ENCODE measurements at regions not wholly inside any gene's neighbourhood (a gene's known extent, or its start where the extent isn't known, plus 50 kb on each side); places are given as distances from the start of the nearest gene placed in this dataset.
"Not testable (repeated sequence)": the region's sequence is repeated elsewhere in the genome, so short reads cannot be mapped to it uniquely, and the experiment has no call there.

- ATAC-seq (replicated peaks) (no peak), DNase-seq (no peak)
- Mint-ChIP-seq H3K4me1 (no peaks in the 10 kb centered on the region), H3K27ac (no peak overlapping the region), H3K9me3 (peaks cover 6% of the 10 kb centered on the region in 2 donors), H3K4me3 (no peak overlapping the region), H3K36me3 (peaks cover 0 to 3% of the 10 kb centered on the region in 2 donors), H3K27me3 (peaks cover 24 to 44% of the 10 kb centered on the region in 2 donors)
Measured at GRCh38 chr12:56872366-56872765, 61.8 kb downstream of the SDR9C7 start.

- Mint-ChIP-seq H3K9me3 (peaks cover 26 to 27% of the 10 kb centered on the region in 2 donors), H3K4me1 (no peaks in the 10 kb centered on the region), H3K4me3 (no peak overlapping the region), H3K27ac (no peak overlapping the region), H3K27me3 (peaks cover 11 to 36% of the 10 kb centered on the region in 2 donors), H3K36me3 (peaks cover 3 to 15% of the 10 kb centered on the region in 2 donors)
- DNase-seq, result no peak
- ATAC-seq (replicated peaks), result no peak
Measured at GRCh38 chr12:56867216-56867615, 67.0 kb downstream of the SDR9C7 start.

- no peaks in the 10 kb centered on the region for H3K4me1 Mint-ChIP-seq
- ATAC-seq (replicated peaks) (no peak), DNase-seq (no peak)
- peaks cover 11 to 29% of the 10 kb centered on the region in 2 donors for H3K27me3 Mint-ChIP-seq
- H3K9me3 Mint-ChIP-seq, result peaks cover 28 to 30% of the 10 kb centered on the region in 2 donors
- no peak overlapping the region for H3K27ac Mint-ChIP-seq
- H3K36me3 Mint-ChIP-seq, result peaks cover 3 to 15% of the 10 kb centered on the region in 2 donors
- no peak overlapping the region for H3K4me3 Mint-ChIP-seq
Measured at GRCh38 chr12:56866493-56866892, 67.7 kb downstream of the SDR9C7 start.

GRCh38 chr12:56864318-56864717 is 69.9 kb downstream of the SDR9C7 start:
- H3K9me3 Mint-ChIP-seq, result peaks cover 30 to 33% of the 10 kb centered on the region in 2 donors
- DNase-seq (no peak), ATAC-seq (replicated peaks) (no peak)
- peaks cover 3 to 17% of the 10 kb centered on the region in 2 donors for H3K36me3 Mint-ChIP-seq
- no peak overlapping the region for H3K27ac Mint-ChIP-seq
- peaks cover 2 to 32% of the 10 kb centered on the region in 2 donors for H3K27me3 Mint-ChIP-seq
- no peak overlapping the region for H3K4me3 Mint-ChIP-seq
- no peaks in the 10 kb centered on the region for H3K4me1 Mint-ChIP-seq

- DNase-seq, result no peak
- Mint-ChIP-seq H3K4me1 (no peaks in the 10 kb centered on the region), H3K27ac (no peak overlapping the region), H3K4me3 (no peak overlapping the region), H3K9me3 (peaks cover 30 to 33% of the 10 kb centered on the region in 2 donors), H3K36me3 (peaks cover 3 to 17% of the 10 kb centered on the region in 2 donors), H3K27me3 (peaks cover under 1 to 29% of the 10 kb centered on the region in 2 donors)
- ATAC-seq (replicated peaks), result no peak
Measured at GRCh38 chr12:56863789-56864188, 70.4 kb downstream of the SDR9C7 start.

GRCh38 chr12:56862264-56862663 is 71.9 kb downstream of the SDR9C7 start:
- Mint-ChIP-seq H3K4me1 (no peaks in the 10 kb centered on the region), H3K9me3 (peaks cover 25 to 30% of the 10 kb centered on the region in 2 donors), H3K4me3 (no peak overlapping the region), H3K36me3 (peaks cover 3 to 13% of the 10 kb centered on the region in 2 donors), H3K27ac (no peak overlapping the region), H3K27me3 (peaks cover 8 to 14% of the 10 kb centered on the region in 2 donors)
- no peak for DNase-seq
- ATAC-seq (replicated peaks), result no peak

GRCh38 chr12:56853392-56853978 is 80.7 kb downstream of the SDR9C7 start:
- Mint-ChIP-seq H3K27me3 (peaks cover 27 to 35% of the 10 kb centered on the region in 2 donors), H3K9me3 (peaks cover 5 to 10% of the 10 kb centered on the region in 2 donors)
- H3K36me3 Mint-ChIP-seq; DNase-seq; ATAC-seq (replicated peaks); H3K27ac Mint-ChIP-seq; H3K4me3 Mint-ChIP-seq; H3K4me1 Mint-ChIP-seq: not testable (repeated sequence)

GRCh38 chr12:56851462-56851861 is 82.7 kb downstream of the SDR9C7 start:
- H3K36me3 Mint-ChIP-seq, result peaks cover 0 to 3% of the 10 kb centered on the region in 2 donors
- no peaks in the 10 kb centered on the region for H3K4me1 Mint-ChIP-seq
- H3K27ac Mint-ChIP-seq, result no peak overlapping the region
- no peak overlapping the region for H3K4me3 Mint-ChIP-seq
- no peak for ATAC-seq (replicated peaks)
- no peak for DNase-seq
- peaks cover 5 to 9% of the 10 kb centered on the region in 2 donors for H3K9me3 Mint-ChIP-seq
- H3K27me3 Mint-ChIP-seq, result peaks cover 17 to 28% of the 10 kb centered on the region in 2 donors

GRCh38 chr12:56840922-56841321 is 77.8 kb downstream of the HSD17B6 start:
- Mint-ChIP-seq H3K4me1 (peaks cover 13 to 17% of the 10 kb centered on the region in 2 donors), H3K27ac (no peak overlapping the region), H3K27me3 (peaks cover 12 to 19% of the 10 kb centered on the region in 2 donors), H3K4me3 (no peak overlapping the region), H3K9me3 (no peaks in the 10 kb centered on the region), H3K36me3 (no peaks in the 10 kb centered on the region)
- no peak for ATAC-seq (replicated peaks)
- no peak for DNase-seq

- Mint-ChIP-seq H3K27me3 (peaks cover 6 to 11% of the 10 kb centered on the region in 2 donors), H3K36me3 (no peaks in the 10 kb centered on the region), H3K4me1 (peaks cover 13 to 17% of the 10 kb centered on the region in 2 donors), H3K4me3 (no peak overlapping the region), H3K9me3 (no peaks in the 10 kb centered on the region), H3K27ac (no peak overlapping the region)
- ATAC-seq (replicated peaks), result peak; percentile 62 to 64
- DNase-seq, result no peak
Measured at GRCh38 chr12:56839915-56840325, 76.8 kb downstream of the HSD17B6 start.

GRCh38 chr12:56839489-56839848 is 76.3 kb downstream of the HSD17B6 start:
- no peak overlapping the region for H3K4me3 Mint-ChIP-seq
- H3K4me1 Mint-ChIP-seq, result peaks cover 13 to 17% of the 10 kb centered on the region in 2 donors
- no peaks in the 10 kb centered on the region for H3K9me3 Mint-ChIP-seq
- DNase-seq, result no peak
- H3K27me3 Mint-ChIP-seq, result peaks cover 6 to 7% of the 10 kb centered on the region in 2 donors
- no peaks in the 10 kb centered on the region for H3K36me3 Mint-ChIP-seq
- no peak overlapping the region for H3K27ac Mint-ChIP-seq
- no peak for ATAC-seq (replicated peaks)

- ATAC-seq (replicated peaks) (no peak), DNase-seq (no peak)
- H3K4me1 Mint-ChIP-seq, result peaks cover 13 to 17% of the 10 kb centered on the region in 2 donors
- H3K9me3 Mint-ChIP-seq, result no peaks in the 10 kb centered on the region
- no peak overlapping the region for H3K27ac Mint-ChIP-seq
- H3K36me3 Mint-ChIP-seq, result no peaks in the 10 kb centered on the region
- H3K4me3 Mint-ChIP-seq, result no peak overlapping the region
- H3K27me3 Mint-ChIP-seq, result peaks cover 6 to 7% of the 10 kb centered on the region in 2 donors
Measured at GRCh38 chr12:56838621-56839488, 75.7 kb downstream of the HSD17B6 start.

All from stimulated activated naive B cell treated with anti-CD40 and anti-IgM and Interleukin-4, amounts not matched to agents 10 μg/mL and 1 μg/mL and 100 μg/mL, for 72 hours (primary cell).